DOHH2 (cell line): ENCODE measurements at regions not wholly inside any gene's neighbourhood (a gene's known extent, or its start where the extent isn't known, plus 50 kb on each side); places are given as distances from the start of the nearest gene placed in this dataset.
"Not testable (repeated sequence)": the region's sequence is repeated elsewhere in the genome, so short reads cannot be mapped to it uniquely, and the experiment has no call there.

Experiments used
- H3F3A ChIP-seq: fragments of 200-600 bp; sonication (generic), shearing (Covaris generic); 2 replicates; pipeline ENCODE4 v1.6.0; 2016; ENCODE audit warnings: antibody characterized with exemption, mild to moderate bottlenecking; ENCODE audit not compliant: control insufficient read depth, insufficient read depth
- H3K27ac ChIP-seq: fragments of 200-600 bp; sonication (generic); 2 replicates; pipeline ENCODE4 v1.5.1; 2014; ENCODE audit warnings: low read depth, mild to moderate bottlenecking, low read length, moderate library complexity
- H3K27me3 ChIP-seq: fragments of 200-600 bp; sonication (generic); 2 replicates; pipeline ENCODE4 v1.6.1; 2014; ENCODE audit warnings: mild to moderate bottlenecking, low read length, mixed read lengths; ENCODE audit not compliant: control insufficient read depth
- H3K36me3 ChIP-seq: fragments of 200-600 bp; sonication (generic); 2 replicates; pipeline ENCODE4 v1.6.1; 2014; ENCODE audit warnings: mild to moderate bottlenecking, low read length, moderate library complexity, mixed read lengths; ENCODE audit not compliant: control insufficient read depth
- H3K4me1 ChIP-seq: fragments of 200-600 bp; sonication (generic); 2 replicates; pipeline ENCODE4 v1.6.1; 2014; ENCODE audit warnings: mild to moderate bottlenecking, low read length, mixed read lengths; ENCODE audit not compliant: control insufficient read depth
- H3K4me2 ChIP-seq: fragments of 200-600 bp; sonication (generic); 2 replicates; pipeline ENCODE4 v1.6.0; 2014; ENCODE audit warnings: mild to moderate bottlenecking, low read length, moderate library complexity
- H3K4me3 ChIP-seq: fragments of 200-600 bp; sonication (generic); 2 replicates; pipeline ENCODE4 v1.5.1; 2014; ENCODE audit warnings: mild to moderate bottlenecking, low read length, mixed read lengths
- H3K79me2 ChIP-seq: fragments of 200-600 bp; sonication (generic); 2 replicates; pipeline ENCODE4 v1.6.1; 2014; ENCODE audit warnings: mild to moderate bottlenecking, low read length, mixed read lengths; ENCODE audit not compliant: control insufficient read depth
- H3K9me2 ChIP-seq: fragments of 200-600 bp; sonication (generic); replicated peaks from 2 replicates; pipeline ENCODE4 v1.6.1; 2014; ENCODE audit warnings: mild to moderate bottlenecking, low read length, mixed read lengths; ENCODE audit not compliant: control insufficient read depth
- H3K9me3 ChIP-seq: fragments of 200-600 bp; sonication (generic); 2 replicates; pipeline ENCODE4 v1.6.1; 2014; ENCODE audit warnings: antibody characterized with exemption, low read length, mixed read lengths; ENCODE audit not compliant: control insufficient read depth, insufficient read depth
- H4K20me1 ChIP-seq: fragments of 200-600 bp; sonication (generic); 2 replicates; pipeline ENCODE4 v1.6.0; 2014; ENCODE audit warnings: low read depth, mild to moderate bottlenecking, antibody characterized with exemption, low read length, moderate library complexity; ENCODE audit not compliant: control insufficient read depth, insufficient read depth
- CTCF ChIP-seq: fragments of 200-600 bp; sonication (generic); IDR thresholded peaks from one replicate; pipeline ENCODE4 v1.5.1; 2014; ENCODE audit warnings: antibody characterized with exemption, mild to moderate bottlenecking, low read depth, low read length; ENCODE audit not compliant: poor library complexity, severe bottlenecking
- EZH2phosphoT487 ChIP-seq: fragments of 200-600 bp; sonication (generic); IDR thresholded peaks from 2 replicates; pipeline ENCODE4 v1.6.1; 2017; ENCODE audit warnings: borderline replicate concordance, mild to moderate bottlenecking, antibody characterized with exemption, low read length, moderate library complexity, mixed read lengths

- H3K9me3 ChIP-seq: no peaks in the 10 kb centered on the region
- H3K79me2 ChIP-seq: no peaks in the 10 kb centered on the region
- 0 out of 2 replicates have a peak, but pooled peaks cover 3% of the 10 kb centered on the region for H3K27me3 ChIP-seq
- no peak overlapping the region for H3K4me2 ChIP-seq
- H3K9me2 ChIP-seq: no peaks in the 10 kb centered on the region
- H3K4me1 ChIP-seq: no peaks in the 10 kb centered on the region
- no peak overlapping the region for H3K4me3 ChIP-seq
- TF ChIP-seq CTCF: no peak
- TF ChIP-seq EZH2phosphoT487: no peak
- H3K27ac ChIP-seq: no peak overlapping the region
- no peaks in the 10 kb centered on the region for H4K20me1 ChIP-seq
- H3K36me3 ChIP-seq: no peaks in the 10 kb centered on the region
- no peaks in the 10 kb centered on the region for H3F3A ChIP-seq
These were observed 192.7 kb downstream of the LRRC70 start for GRCh38 chr5:62771341-62771740.

- Histone ChIP-seq H3K4me2 (no peak overlapping the region), H3F3A (no peaks in the 10 kb centered on the region), H3K4me1 (no peaks in the 10 kb centered on the region), H3K36me3 (no peaks in the 10 kb centered on the region), H3K9me2 (no peaks in the 10 kb centered on the region), H3K79me2 (no peaks in the 10 kb centered on the region), H3K4me3 (no peak overlapping the region), H3K27ac (no peak overlapping the region), H3K9me3 (no peaks in the 10 kb centered on the region), H3K27me3 (0 out of 2 replicates have a peak, but pooled peaks cover 3% of the 10 kb centered on the region), H4K20me1 (no peaks in the 10 kb centered on the region)
- TF ChIP-seq CTCF (no peak), EZH2phosphoT487 (no peak)
These were observed 189.0 kb downstream of the LRRC70 start for GRCh38 chr5:62767650-62768049.

GRCh38 chr5:62767077-62767476, 188.5 kb downstream of the LRRC70 start:
- Histone ChIP-seq H3K9me2 (no peaks in the 10 kb centered on the region), H3K36me3 (no peaks in the 10 kb centered on the region), H3K9me3 (no peaks in the 10 kb centered on the region), H3K79me2 (no peaks in the 10 kb centered on the region), H3K27me3 (0 out of 2 replicates have a peak, but pooled peaks cover 3% of the 10 kb centered on the region), H3K27ac (no peak overlapping the region), H3K4me3 (no peak overlapping the region), H3K4me2 (no peak overlapping the region), H3K4me1 (no peaks in the 10 kb centered on the region), H3F3A (no peaks in the 10 kb centered on the region), H4K20me1 (no peaks in the 10 kb centered on the region)
- TF ChIP-seq CTCF (no peak), EZH2phosphoT487 (no peak)

GRCh38 chr5:62762503-62762902, 183.9 kb downstream of the LRRC70 start:
- Histone ChIP-seq H4K20me1 (no peaks in the 10 kb centered on the region), H3F3A (no peaks in the 10 kb centered on the region), H3K9me3 (no peaks in the 10 kb centered on the region), H3K36me3 (no peaks in the 10 kb centered on the region), H3K27ac (no peak overlapping the region), H3K4me2 (no peak overlapping the region), H3K79me2 (no peaks in the 10 kb centered on the region), H3K9me2 (no peaks in the 10 kb centered on the region), H3K4me1 (no peaks in the 10 kb centered on the region), H3K27me3 (0 out of 2 replicates have a peak, but pooled peaks cover 3% of the 10 kb centered on the region), H3K4me3 (no peak overlapping the region)
- no peak for TF ChIP-seq EZH2phosphoT487
- no peak for TF ChIP-seq CTCF

GRCh38 chr5:62757686-62758085, 179.1 kb downstream of the LRRC70 start:
- H3K9me3 ChIP-seq, H3F3A ChIP-seq, H3K9me2 ChIP-seq, H3K27me3 ChIP-seq, H3K27ac ChIP-seq, H3K79me2 ChIP-seq, H4K20me1 ChIP-seq, H3K4me3 ChIP-seq, H3K4me1 ChIP-seq, H3K4me2 ChIP-seq, H3K36me3 ChIP-seq: not testable (repeated sequence)
